Panc1 (cell line): ENCODE measurements at regions not wholly inside any gene's neighbourhood (a gene's known extent, or its start where the extent isn't known, plus 50 kb on each side); places are given as distances from the start of the nearest gene placed in this dataset.

Experiments
- ATAC-seq: fragments of 200-7000 bp; cut with Tn5 transposase; 2 replicates; pipeline ENCODE4 v1.9.1; 2020; ENCODE audit warnings: mild to moderate bottlenecking, moderate library complexity
- BruUV-seq: library from RNA; stranded (reverse); fragments of 400-500 nt; replicated peaks from 2 replicates; lab custom pipeline; 2021; lab: Mats Ljungman, UMichigan
- CTCF ChIA-PET: fragments of 300-600 bp; sonication (Branson Sonifier 250); formaldehyde crosslinking; loops from one replicate; lab custom pipeline; 2022; ENCODE audit warnings: antibody characterized with exemption; lab: Charles Lee
- POLR2A ChIA-PET: fragments of 300-600 bp; sonication (Branson Sonifier 250); formaldehyde crosslinking; loops from one replicate; lab custom pipeline; 2022; ENCODE audit warnings: antibody characterized with exemption; lab: Charles Lee
- DNase-seq: peaks from one replicate; pipeline ENCODE4 v3.0.0-alpha.2; 2010; ENCODE audit warnings: low read depth, low spot score
- H3K27ac ChIP-seq: 2 replicates; pipeline ENCODE4 v1.5.1; 2011; ENCODE audit warnings: mild to moderate bottlenecking, low read length, inconsistent platforms
- H3K27me3 ChIP-seq: fragments of 200-500 bp; sonication (Bioruptor generic); 2 replicates; pipeline ENCODE4 v1.6.0; 2014; ENCODE audit warnings: low read length, inconsistent platforms; ENCODE audit not compliant: control insufficient read depth, insufficient read depth
- H3K36me3 ChIP-seq: fragments of 200-500 bp; sonication (Bioruptor generic); 2 replicates; pipeline ENCODE4 v1.5.1; 2014; ENCODE audit warnings: inconsistent platforms, mild to moderate bottlenecking, low read length, moderate library complexity; ENCODE audit not compliant: control insufficient read depth, insufficient read depth
- H3K4me1 ChIP-seq: 2 replicates; pipeline ENCODE4 v1.5.1; 2011; ENCODE audit warnings: inconsistent platforms, mild to moderate bottlenecking, low read length, moderate library complexity; ENCODE audit not compliant: control insufficient read depth, insufficient read depth
- H3K4me3 ChIP-seq, 2 experiments: 2 replicates each; pipeline ENCODE4 v1.5.1; 2011 to 2012; ENCODE audit warnings: low read depth in 2 of 2, low read length in 2 of 2, mild to moderate bottlenecking in 2 of 2, inconsistent platforms in 1 of 2, moderate library complexity in 1 of 2
- H3K9me3 ChIP-seq: fragments of 200-500 bp; sonication (Bioruptor generic); 2 replicates; pipeline ENCODE4 v1.5.1; 2014; ENCODE audit warnings: low read depth, mild to moderate bottlenecking, inconsistent platforms, low read length, moderate library complexity; ENCODE audit not compliant: control insufficient read depth, insufficient read depth
- POLR2AphosphoS5 ChIP-seq: IDR thresholded peaks from 2 replicates; pipeline ENCODE4 v1.6.1; 2012; ENCODE audit warnings: mild to moderate bottlenecking, low read depth, low read length, moderate library complexity
- SIN3A ChIP-seq: IDR thresholded peaks from 2 replicates; pipeline ENCODE4 v1.6.1; 2012; ENCODE audit warnings: low read depth, mild to moderate bottlenecking, low read length, moderate library complexity, borderline replicate concordance; ENCODE audit not compliant: insufficient read depth
- TCF7L2 ChIP-seq: IDR thresholded peaks from 2 replicates; pipeline ENCODE4 v1.6.1; 2011; ENCODE audit warnings: mild to moderate bottlenecking, low read depth, low read length, inconsistent platforms
- in situ Hi-C: cut with HindIII; loops from 2 replicates; pipeline ENCODE4 v1.10.0; 2016; ENCODE audit warnings: low sequenced_read_pairs, low pct_unique_long_range_greater_than_20kb
- intact Hi-C: fragments of 100-400 bp; cut with micrococcal nuclease; formaldehyde crosslinking; loops from one replicate; pipeline ENCODE4 v1.10.0; 2022; ENCODE audit not compliant: unreplicated experiment
- TF ChIP-seq, protein P1 (sequence below): fragments of 450-650 bp; IDR thresholded peaks from 2 replicates; pipeline ENCODE4 v1.5.1; 2017; ENCODE audit warnings: mild to moderate bottlenecking
- TF ChIP-seq, protein P2 (sequence below), 2 experiments: IDR thresholded peaks; 2 replicates each; pipeline ENCODE4 v1.6.1; 2011 to 2012; ENCODE audit warnings: low read depth in 2 of 2, control low read depth in 1 of 2, low read length in 1 of 2, mild to moderate bottlenecking in 1 of 2, moderate library complexity in 1 of 2; ENCODE audit not compliant: insufficient read depth in 1 of 2

DNA sequence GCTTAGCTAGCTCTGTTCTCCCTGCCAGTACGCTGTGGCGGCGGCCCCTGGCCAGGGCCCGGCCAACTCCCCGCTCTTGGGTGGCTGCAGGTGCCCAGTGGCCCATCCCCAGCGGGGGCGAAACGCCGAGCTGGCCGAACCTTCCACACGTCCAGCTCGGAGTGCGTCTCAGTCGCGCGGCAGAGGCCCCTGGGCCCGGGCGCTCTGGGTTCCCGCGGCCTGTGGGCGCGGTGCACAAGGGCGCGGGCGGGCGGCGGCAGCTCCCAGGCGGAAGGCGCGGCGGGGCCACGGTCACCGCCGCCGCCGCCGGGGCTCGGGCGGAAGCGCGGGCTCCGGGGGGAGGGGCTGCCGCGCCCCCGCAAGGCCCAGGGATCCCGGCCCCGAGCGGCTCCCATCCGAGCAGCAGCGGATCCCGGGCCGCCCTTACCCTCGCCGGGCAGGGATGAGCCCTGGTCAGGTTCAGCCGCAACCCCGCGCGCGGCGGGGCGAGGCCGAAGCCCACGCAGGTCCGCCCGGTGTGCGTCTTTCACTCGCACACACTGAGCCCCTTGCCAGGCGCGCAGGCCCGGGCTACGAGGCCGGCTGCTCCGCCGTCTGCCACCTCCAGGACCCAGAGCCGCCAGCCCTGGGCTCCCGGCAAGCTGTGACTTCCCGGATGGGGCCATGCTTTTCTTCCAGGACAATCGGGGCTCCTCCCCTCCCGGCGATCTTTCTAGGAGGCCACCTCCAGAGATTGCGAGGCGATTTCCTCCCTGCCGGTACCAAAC, 54.2 kb downstream of the CCDC54 start:
- H3K9me3 ChIP-seq: no peaks in the 10 kb centered on the region
- ATAC-seq: peak; percentile 90
- H3K4me3 ChIP-seq: peak overlapping the region; percentile 64 to 75
- ChIA-PET CTCF (interaction anchor here (0.7 kb wide), 3 partner anchors 31 to 638 kb away, joined by 4 to 8 read pairs (median 6); no protein-coding TSS in a partner anchor), POLR2A (no interaction called here)
- intact Hi-C loops: loop anchor here (2.0 kb wide), 2 partner anchors 91 to 161 kb away; partner anchors contain the start of gene BBX
- H3K4me1 ChIP-seq: peaks cover 12% of the 10 kb centered on the region
- TF ChIP-seq, protein P1, sequence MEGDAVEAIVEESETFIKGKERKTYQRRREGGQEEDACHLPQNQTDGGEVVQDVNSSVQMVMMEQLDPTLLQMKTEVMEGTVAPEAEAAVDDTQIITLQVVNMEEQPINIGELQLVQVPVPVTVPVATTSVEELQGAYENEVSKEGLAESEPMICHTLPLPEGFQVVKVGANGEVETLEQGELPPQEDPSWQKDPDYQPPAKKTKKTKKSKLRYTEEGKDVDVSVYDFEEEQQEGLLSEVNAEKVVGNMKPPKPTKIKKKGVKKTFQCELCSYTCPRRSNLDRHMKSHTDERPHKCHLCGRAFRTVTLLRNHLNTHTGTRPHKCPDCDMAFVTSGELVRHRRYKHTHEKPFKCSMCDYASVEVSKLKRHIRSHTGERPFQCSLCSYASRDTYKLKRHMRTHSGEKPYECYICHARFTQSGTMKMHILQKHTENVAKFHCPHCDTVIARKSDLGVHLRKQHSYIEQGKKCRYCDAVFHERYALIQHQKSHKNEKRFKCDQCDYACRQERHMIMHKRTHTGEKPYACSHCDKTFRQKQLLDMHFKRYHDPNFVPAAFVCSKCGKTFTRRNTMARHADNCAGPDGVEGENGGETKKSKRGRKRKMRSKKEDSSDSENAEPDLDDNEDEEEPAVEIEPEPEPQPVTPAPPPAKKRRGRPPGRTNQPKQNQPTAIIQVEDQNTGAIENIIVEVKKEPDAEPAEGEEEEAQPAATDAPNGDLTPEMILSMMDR: no peak
- TF ChIP-seq, protein P2, sequence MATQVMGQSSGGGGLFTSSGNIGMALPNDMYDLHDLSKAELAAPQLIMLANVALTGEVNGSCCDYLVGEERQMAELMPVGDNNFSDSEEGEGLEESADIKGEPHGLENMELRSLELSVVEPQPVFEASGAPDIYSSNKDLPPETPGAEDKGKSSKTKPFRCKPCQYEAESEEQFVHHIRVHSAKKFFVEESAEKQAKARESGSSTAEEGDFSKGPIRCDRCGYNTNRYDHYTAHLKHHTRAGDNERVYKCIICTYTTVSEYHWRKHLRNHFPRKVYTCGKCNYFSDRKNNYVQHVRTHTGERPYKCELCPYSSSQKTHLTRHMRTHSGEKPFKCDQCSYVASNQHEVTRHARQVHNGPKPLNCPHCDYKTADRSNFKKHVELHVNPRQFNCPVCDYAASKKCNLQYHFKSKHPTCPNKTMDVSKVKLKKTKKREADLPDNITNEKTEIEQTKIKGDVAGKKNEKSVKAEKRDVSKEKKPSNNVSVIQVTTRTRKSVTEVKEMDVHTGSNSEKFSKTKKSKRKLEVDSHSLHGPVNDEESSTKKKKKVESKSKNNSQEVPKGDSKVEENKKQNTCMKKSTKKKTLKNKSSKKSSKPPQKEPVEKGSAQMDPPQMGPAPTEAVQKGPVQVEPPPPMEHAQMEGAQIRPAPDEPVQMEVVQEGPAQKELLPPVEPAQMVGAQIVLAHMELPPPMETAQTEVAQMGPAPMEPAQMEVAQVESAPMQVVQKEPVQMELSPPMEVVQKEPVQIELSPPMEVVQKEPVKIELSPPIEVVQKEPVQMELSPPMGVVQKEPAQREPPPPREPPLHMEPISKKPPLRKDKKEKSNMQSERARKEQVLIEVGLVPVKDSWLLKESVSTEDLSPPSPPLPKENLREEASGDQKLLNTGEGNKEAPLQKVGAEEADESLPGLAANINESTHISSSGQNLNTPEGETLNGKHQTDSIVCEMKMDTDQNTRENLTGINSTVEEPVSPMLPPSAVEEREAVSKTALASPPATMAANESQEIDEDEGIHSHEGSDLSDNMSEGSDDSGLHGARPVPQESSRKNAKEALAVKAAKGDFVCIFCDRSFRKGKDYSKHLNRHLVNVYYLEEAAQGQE (IDR thresholded peaks at IDR 0.05; ENCODE audit: insufficient read depth in 1 of 2, low read depth in 2 of 2, low read length in 1 of 2): no peak
- TF ChIP-seq POLR2AphosphoS5: no peak; the same call in 1 of the 2 replicates
- no peak for TF ChIP-seq SIN3A
- TF ChIP-seq TCF7L2: no peak
- peak overlapping the region; percentile 60 for H3K27ac ChIP-seq
- BruUV-seq: no TSS peak
- peaks cover 6% of the 10 kb centered on the region; the same call in 1 of the 2 replicates for H3K27me3 ChIP-seq
- H3K36me3 ChIP-seq: no peaks in the 10 kb centered on the region
- no peak for DNase-seq
- in situ Hi-C loops: no loop called here

- CTCF ChIA-PET: interaction anchor here (0.6 to 0.7 kb wide), 3 partner anchors 11 to 118 kb away, joined by 3 to 8 read pairs (median 7); no protein-coding TSS in a partner anchor
- peaks cover 12% of the 10 kb centered on the region for H3K4me1 ChIP-seq
Observed at GRCh38 chr3:107432013-107432515, 54.8 kb downstream of the CCDC54 start.

More at GRCh38 chr3:107432013-107432515, 54.8 kb downstream of the CCDC54 start:
- peaks cover 6% of the 10 kb centered on the region; the same call in 1 of the 2 replicates for H3K27me3 ChIP-seq
- no peaks in the 10 kb centered on the region for H3K36me3 ChIP-seq
- TF ChIP-seq POLR2AphosphoS5 (no peak), SIN3A (no peak), TCF7L2 (no peak)
- TF ChIP-seq, protein P2 (IDR thresholded peaks at IDR 0.05; ENCODE audit: insufficient read depth in 1 of 2, low read depth in 2 of 2, low read length in 1 of 2): no peak
- TF ChIP-seq, protein P1: no peak
- intact Hi-C loops (loop anchor here (2.0 kb wide), 1 partner anchor 91 kb away; the partner anchor contains the start of gene BBX), in situ Hi-C loops (no loop called here)
- peak overlapping the region; percentile 60 for H3K27ac ChIP-seq
- no peak for ATAC-seq
- DNase-seq: no peak
- POLR2A ChIA-PET: no interaction called here
- H3K9me3 ChIP-seq: no peaks in the 10 kb centered on the region
- BruUV-seq: no TSS peak
- peak overlapping the region; percentile 64 to 75 for H3K4me3 ChIP-seq
